ENCODE measurements at regions not wholly inside any gene's neighbourhood (a gene's known extent, or its start where the extent isn't known, plus 50 kb on each side); places are given as distances from the start of the nearest gene placed in this dataset.

DNA sequence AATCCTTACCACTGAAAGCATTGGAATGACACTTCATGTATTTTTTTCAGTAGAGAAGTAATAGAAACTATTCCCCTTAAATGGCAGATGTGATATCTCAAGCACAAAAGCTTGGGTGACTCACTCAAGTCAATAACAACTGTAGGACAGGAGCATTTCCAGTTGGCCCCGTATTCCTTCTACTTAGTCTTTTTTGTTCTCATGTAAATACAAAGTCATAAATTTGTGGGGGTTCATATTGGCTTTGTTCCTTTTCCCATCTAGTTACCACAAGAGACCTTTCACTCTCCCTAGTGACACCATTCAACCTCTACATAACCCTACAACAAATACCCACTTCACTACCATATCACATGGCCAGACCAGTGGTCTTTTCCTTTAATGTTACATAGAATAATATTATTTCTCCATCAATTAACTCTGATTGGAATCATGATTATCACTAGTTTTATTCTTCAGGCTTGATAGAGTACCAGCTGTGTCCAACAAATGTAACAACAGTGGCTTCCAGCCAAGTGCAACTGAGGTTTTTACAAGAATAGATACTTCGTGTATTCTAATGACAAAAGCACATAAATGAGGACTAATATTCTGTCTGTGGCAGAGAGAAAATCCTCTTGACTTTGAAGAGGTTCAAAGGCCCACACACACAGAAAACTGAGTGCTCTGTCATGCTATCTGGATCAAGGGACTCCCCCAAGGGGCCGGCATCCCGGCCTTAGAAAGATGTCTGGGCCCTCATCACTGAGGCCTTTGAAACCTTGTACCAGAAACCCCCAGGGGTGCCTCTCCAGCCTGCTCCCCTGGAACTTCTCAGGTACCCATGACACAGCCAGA is 94.0 kb upstream of the THBS1 start:
- DNase-seq (ENCODE audit: low read depth): no peak

DNA sequence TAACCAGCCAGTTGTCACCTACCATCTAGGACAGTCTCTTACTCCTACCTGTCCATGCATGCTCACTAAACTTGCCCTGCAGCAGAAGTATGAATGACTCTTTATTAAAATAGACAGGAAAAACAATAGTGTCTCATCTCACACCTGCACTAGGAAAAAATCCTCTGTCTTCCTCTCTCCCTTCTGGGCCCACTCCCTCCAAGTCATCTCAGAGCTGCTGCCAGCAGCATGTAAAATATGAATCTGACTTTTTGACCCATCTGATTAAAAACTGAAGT is 93.5 kb upstream of the THBS1 start:
- DNase-seq (ENCODE audit: low read depth): no peak

DNA sequence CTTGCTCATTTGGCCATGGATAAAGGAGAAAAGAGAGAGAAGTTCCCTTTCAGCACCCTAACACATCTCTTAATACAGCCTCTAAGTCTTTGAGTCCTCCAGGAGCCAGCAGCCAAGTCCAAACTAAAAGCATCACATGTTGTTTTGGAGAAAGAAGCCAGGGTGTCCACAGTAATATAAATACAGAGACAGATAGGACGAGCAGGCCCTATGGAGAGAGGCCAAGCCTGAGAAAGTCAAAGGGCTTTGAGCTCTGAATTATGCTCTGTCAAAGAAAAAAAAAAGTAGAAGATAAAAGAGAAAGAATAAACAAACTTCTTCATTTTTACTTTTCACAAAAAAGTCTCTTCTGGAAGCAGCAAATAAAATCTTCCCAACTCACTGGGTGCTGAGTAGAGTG is 92.4 kb upstream of the THBS1 start:
- no peak for DNase-seq (ENCODE audit: low read depth)

DNA sequence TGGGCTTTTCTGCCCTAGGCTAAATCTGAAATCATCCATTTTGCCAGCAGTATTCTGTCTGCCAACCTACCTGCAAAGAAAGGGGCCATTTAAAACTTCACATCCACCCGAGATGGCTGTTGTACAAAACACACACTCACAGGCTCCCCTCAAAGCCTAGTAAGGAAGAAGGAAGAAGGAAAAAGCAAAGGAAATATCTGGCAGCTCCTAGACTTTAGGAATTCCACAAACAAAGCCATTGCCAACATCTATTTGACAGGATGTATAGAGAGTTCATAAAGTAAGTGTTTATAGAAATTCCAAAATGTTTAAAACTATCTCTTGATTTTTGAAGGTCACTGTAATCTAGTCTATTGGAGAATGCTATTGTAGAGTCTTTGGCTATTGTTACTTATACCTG is 91.9 kb upstream of the THBS1 start:
- DNase-seq (ENCODE audit: low read depth): no peak

DNA sequence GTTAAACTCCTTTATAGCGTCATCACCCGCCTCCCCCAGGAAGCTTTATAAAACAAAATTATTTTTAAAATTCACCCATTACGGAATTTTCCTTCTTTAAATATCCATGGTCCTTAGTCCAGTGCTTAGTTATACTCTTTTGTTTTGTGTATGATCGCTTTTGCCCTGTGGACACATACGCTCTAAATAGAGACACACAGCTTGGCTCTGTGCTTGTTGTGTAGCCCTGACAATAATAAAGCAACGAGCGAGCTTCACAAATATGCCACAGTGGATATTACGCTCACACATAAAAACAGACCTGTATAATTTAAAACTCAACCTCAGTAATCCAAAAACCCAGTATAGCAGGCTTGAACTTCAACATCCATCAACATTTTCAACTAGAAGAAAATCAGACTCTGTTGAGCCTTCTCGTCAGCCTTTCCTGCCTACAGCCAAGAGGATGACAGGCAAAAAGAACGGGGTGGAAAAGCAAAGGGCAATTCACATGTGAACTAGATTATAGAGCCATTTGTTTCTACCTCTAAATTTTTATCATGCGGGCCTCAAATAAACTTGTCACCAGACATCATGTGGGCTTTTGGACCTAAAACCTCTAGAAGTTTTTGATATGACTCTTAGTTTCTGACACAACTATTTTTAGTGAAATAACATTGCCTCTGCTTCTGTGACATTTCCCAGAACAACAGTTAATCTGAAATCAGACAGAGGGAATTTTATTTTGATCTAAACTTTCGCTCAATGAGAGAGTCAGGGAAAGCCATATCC is 89.6 kb upstream of the THBS1 start:
- DNase-seq (ENCODE audit: low read depth): no peak

DNA sequence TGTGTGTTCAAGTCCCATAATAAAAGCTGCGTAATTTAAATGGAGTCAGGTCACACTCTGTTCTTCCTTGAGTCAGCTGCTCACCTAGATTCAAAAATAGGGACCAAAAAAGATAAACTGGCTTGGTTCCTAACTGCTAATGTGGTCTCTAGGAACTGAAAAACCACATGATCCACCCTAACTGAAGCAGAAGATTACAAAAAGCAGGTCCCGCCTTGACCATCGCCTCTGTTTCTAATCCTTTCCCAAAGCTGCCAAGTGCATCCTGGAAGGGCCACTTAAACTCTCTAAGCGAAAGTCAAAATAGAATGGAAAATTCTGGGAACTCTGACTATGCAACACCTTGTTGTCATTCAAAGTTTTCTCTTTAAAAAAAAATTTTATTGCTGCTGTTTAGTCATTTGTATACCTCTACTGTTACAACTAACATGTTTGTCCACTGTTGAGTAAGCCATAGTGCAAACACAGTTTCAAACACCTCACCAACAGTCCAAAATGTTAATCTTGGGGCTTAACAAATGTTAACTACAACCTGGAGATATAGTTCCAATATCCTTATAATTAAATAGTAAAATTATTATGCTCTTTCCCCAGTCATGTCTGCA is 88.9 kb upstream of the THBS1 start:
- no peak for DNase-seq (ENCODE audit: low read depth)

DNA sequence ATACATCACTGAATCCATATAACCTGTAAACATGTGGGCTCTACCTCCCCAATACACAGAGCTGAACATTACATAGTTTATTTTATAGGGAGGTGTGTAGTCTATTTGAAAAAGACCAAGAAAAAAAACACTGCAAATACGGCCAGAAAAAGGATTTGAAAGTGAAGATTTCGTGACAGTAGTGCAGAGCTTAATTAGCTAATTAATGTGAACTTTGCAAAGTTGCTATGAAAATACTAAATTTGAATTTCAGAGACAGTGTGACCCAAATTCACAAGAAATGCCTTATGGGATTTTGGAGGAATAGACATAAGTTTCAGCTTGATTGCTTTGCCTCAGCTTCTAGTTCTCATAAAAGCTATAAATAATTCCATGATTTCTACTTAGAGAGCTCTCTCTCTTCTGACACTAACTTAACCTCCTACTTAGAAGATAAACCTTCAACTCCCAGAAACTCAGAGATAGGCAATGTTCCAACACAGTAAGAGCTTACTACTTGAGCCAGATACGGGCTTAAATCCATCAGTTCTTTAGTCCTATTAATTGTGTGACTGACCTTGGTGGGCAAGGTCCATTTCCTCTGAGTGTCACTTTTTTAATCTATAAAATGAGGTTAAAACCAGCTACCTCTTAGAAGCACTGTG is 87.3 kb upstream of the THBS1 start:
- no peak for DNase-seq (ENCODE audit: low read depth)

DNA sequence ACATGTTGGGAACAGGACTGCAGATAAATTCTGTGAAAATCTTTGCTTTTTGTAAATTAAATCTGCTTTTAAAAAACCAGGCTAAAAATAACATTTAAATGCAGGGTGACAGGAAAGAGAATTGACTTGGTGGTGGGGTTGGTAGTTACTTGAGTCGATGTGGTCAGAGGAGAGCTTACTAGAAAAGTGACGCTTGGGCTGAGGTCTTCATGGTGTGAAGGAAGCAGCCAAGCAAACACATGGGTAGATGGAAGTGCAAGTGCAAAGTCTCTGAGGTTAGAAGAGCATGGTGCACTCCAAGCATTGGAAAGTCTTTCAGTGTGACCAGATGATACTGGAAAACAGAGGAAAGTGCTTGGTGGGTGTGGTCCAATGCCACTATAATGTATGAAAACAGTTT is 86.4 kb upstream of the THBS1 start:
- no peak for DNase-seq (ENCODE audit: low read depth)

DNA sequence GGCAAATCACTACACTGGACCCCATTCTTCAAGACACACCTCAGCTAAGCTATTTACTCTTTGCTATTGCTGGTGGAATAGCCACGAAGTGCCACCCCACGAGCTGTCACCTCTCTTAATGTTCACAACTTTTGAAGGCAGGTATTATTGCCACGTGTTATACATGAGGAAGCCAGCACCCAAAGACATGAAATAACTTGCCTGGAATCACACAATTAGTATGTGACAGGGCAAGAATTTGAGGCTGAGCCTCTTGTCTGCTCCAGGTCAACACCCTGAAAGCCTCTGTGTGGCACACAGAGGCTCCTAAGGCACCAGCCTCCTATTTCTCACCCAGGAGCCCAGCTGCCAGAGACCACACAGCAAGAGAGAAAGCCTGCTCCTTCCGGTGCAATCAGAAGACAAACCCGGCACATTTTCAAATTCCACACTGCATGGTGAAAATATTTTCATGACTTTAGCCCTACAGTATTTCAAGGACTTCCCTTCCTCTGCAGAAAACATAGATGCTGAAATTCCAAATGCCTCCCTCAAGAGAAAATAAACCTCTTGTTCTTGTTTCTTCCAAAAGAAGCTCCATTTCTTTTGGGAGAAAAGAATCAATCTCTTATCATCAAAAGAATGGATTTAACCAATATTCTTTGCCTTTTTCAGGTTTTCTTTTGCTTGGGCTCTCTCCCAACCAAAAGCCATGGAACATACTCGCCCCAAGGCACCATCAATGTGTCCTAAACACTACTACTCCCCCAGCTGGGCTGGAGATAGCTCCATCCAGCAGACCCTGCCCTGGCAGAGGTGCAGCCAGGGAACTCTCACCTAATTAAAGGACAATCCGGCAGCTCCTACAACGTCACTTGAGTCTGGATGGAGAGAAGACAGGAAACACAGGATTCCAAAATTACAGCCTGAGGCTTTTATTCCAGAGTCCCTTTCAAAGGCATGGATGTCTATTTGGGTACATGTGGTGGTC is 84.7 kb upstream of the THBS1 start:
- DNase-seq (ENCODE audit: low read depth): no peak

DNA sequence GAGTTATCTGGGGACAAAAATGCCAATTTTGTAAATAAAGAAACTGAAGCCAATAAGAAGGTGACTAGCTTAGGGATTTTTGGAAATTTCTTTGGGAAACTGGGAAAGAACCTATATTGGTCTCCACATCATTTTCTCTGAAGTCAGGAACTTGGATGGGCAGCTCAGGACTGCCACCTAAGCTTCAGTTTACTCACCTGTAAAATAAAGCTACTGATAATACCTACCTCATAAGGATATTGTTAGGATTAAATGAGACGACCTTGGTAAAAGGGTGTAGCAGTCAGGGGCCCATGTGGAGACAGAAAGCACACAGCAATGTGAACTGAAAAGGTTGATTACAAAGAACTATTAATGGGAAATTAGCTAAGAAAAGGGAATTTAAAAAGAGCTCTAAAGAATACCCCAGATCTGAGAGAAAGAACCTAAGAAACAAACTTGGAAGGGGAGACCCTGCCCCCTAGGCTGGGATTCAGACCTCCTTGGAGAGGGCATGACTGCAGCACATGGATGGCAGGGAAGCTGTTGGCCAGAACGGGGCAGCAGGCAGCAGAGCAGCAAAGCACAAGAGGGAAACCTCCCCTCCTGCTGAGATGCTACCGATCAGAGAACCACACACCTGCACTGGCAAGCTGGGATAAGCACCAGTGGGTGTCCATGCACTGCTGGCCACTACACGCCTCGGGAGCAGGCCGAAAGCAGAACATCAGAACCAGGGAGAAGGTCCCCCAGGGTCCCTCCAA is 83.7 kb upstream of the THBS1 start:
- DNase-seq (ENCODE audit: low read depth): no peak

DNA sequence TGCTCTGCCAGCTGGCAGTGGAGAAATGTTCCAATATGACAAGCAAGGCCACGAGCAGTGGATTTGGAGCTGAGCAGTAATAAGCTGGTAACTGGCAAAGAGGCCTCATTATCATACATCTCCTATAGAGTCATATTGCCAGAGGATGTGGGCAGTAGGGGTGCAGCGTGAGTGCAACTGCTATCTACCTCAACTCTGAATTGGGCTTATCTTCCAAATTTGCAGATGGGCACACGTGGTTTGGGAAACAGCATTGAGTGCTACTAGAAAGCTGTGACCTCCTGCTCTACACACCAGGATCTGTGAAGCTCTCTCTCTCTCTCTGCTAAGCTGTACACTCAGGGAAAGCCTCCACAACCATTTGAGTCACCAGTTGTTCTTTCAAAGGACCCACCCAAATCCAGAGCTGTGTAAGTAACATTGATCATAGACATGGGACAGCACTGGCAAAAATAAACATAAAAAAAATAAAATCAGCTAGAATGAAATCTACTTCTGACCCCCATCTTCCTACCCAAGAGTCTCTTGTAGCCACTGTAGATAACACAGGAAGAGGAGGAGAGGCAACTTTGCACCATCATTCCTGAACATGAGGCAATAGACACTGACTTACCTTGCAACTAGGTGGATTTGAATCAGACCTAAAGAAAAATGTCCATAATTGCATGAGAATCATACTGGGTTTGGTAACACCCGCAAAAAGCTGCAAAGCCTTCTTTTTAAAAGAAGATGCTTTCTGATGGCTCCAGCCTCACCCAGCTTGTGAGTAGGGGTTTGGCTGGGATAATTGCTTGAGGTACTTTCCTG is 82.9 kb upstream of the THBS1 start:
- DNase-seq (ENCODE audit: low read depth): no peak

DNA sequence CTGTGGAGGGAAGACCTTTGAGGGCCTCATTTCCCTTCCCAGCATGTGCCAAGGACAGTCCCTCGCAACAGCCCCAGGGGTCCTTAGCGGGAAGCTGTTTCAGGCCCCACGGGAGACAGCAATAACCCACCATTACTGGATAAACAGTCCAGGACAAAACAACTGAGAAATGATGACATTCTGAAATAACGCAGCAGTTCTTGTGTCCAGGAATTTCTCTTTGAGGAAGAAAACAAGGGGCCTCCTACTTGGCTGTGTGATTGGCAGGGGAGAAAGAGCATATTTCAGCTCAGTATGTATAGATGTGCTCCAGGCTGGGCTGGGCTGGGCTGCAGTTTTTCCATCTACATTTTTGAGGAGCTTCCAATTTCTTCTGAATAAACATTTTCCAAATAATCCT is 82.2 kb upstream of the THBS1 start:
- no peak for DNase-seq (ENCODE audit: low read depth)

DNA sequence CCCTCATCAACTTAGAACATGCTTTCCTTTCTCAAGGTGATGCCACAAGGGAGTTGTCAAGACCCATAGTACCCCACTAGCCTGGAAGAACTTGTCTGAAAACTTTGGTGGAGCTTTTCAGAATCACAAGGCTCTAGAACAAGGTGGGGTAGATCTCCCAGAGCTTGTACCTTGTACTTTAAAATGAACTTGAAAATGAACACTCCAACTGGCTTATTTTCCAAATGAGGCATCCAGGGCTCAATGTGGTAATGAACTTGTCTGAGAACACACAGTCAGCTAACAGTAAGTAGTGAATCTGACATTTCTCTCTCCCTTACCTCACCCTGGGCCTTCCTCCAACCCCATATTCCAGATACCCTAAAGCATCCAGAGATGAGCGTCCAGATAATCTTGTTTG is 81.8 kb upstream of the THBS1 start:
- DNase-seq (ENCODE audit: low read depth): no peak

DNA sequence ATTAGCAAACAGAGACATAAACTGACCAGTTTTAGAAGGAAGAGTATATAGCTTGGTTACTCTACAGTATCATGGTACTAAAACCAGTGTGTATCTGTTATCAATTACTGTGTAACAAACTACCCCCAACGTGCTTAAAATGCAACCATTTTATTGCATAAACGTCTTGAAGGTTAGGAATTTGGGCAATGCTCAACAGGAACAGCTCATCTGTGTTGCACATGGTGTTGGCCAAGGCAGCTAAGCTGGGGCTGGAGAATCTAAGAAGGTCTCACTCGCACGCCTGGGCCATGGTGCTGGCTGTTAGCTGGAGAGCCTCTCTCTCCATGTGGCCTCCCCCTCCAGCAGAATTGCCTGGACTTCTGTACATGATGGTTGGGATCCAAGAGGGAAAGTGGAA is 81.2 kb upstream of the THBS1 start:
- DNase-seq (ENCODE audit: low read depth): no peak

DNA sequence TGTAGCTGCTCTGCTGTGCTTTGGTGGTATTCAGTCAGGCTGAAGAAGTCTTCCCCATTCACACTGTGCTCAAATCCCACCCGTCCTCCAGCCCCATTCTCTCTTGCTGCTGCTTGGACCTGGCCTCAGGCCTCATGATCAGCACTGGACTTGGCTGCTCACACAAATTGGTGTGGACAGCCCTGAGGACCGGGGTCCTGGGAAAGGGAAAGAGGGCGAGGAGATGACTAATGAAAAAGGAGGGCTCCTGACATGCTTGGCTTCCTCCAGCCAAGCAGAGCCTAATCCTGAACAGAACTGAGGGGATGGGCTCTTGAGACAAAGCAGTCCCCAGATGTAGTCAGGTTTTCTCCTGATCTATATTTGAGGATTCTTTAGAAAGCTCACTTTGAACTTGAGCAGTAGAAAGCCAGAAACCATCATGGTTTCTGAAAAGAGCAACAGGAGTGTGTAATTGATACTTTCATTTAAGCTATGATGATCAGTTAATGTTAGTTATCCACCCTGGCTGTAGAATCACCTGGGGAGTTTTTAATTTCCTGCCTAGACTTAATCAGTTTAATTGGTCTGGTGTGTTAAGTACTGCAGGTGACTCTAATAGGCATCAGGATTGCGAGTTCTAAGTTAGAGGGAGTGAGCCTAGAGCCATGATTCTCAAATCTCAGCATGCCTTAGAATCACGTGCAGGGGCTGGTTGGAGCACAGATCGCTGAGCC is 79.4 kb upstream of the THBS1 start:
- DNase-seq (ENCODE audit: low read depth): no peak

DNA sequence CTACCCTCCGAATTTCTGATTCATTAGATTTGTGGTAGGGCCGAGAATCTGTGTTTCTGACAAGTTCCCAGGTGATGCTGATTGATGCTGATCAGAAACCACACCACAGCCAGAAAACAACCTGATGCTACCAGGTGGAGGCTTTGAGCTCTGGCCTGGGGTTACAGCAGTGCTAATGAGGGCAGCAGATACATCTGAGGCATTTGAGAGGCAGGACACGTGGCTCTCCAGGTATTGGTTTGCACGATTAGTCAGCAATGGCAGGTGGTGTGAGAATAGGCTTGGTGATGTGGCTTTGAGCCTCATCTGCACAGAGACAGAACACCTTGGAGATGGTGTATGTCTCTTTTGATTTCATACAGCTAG is 78.8 kb upstream of the THBS1 start:
- DNase-seq (ENCODE audit: low read depth): no peak

DNA sequence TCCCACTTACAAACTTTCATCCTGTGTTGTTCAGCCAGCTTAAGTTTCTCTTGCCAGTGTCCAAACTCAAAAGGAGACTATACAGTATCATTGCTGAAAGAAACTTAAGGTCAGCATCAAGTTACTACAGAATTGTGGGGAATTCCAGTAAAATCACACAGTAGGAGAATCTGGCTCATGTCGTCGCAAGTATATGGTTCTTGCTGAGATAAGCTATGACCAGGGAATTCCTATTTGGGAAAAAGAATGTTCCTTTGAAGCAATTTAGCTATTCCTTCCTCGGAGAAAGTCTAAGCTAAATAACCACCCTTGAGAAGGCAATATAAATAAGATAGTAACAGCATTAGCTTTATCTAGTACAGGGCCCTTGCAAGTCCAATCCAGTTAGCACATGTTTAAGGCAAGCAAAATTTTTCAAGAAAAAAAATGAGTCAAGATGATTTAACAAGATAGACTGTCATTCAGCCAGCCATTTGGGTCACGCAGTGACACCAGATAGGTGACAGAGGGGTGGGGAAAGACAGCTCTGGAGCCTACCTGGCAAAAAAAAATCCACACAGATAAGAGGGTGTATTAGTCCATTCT is 78.2 kb upstream of the THBS1 start:
- DNase-seq (ENCODE audit: low read depth): no peak

DNA sequence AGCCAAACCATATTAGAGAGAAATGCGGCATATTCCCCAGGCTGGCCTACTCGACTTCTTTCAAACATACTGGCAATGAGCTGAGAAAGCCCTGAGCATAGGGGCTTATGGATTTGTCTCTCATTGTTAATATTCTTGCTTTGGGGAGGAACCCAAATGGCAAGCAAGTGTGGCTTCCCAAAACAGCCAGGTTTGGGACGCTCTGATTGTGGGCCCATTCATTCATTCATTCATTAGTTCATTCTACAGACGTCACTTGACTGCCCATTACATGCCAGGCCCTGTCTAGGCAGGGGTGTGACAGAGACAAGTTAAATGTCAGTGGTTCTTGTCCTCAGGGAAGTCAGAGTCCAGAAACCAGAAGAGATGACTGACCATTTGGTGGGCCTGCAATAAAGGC is 77.4 kb upstream of the THBS1 start:
- DNase-seq (ENCODE audit: low read depth): no peak

DNA sequence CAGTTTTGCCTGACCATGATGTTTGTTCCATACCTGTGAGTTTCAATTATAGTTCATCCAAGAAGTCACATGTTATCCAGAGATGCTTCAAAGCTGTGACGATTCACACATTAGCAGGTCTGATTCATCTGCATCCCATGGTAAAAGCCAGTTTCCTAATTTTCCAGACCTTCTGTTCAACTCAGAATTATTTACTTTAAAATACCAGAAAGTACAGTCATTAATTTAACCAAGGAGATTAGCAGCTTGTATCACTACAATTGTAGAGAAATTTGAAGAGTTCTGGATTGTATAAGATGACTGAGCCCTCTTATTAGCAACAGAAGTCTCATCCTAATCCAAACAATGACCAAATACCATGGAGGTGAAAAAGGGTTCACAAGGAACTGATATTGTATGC is 76.1 kb upstream of the THBS1 start:
- DNase-seq (ENCODE audit: low read depth): no peak

Data from activated T-cell treated with anti-CD3 and anti-CD28 coated beads for 24 hours (primary cell).